ENCODE measurements at regions not wholly inside any gene's neighbourhood (a gene's known extent, or its start where the extent isn't known, plus 50 kb on each side); places are given as distances from the start of the nearest gene placed in this dataset.

DNA sequence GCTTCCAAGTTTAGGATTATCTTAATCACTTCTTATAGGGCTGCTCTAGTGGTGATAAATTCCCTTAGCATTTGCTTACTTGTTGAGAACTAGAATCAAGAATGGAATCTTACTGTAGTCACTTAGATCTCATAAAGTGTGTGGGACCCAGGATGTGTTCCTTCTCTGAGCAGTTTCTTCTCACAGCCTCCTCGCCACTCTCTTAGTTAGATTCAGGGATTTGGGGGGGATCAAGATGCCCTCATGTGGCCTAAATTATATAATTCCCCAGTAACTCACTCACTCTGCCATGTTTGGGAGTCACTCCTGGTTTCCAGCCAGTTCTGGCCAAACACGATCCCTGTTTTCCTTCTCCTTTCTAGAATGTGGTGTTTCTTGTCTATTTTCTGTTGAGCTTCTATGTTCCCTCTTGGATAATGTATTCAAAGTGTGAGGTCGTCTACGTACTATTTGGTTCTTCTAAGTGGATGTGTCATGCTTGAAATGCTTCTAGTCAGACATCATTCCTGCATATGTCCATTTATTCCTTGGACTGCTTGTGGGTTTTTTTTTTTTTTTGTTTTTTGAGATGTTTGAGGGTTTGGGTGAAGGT is 414.9 kb upstream of the SYT4 start:
- TF ChIP-seq, protein P1, sequence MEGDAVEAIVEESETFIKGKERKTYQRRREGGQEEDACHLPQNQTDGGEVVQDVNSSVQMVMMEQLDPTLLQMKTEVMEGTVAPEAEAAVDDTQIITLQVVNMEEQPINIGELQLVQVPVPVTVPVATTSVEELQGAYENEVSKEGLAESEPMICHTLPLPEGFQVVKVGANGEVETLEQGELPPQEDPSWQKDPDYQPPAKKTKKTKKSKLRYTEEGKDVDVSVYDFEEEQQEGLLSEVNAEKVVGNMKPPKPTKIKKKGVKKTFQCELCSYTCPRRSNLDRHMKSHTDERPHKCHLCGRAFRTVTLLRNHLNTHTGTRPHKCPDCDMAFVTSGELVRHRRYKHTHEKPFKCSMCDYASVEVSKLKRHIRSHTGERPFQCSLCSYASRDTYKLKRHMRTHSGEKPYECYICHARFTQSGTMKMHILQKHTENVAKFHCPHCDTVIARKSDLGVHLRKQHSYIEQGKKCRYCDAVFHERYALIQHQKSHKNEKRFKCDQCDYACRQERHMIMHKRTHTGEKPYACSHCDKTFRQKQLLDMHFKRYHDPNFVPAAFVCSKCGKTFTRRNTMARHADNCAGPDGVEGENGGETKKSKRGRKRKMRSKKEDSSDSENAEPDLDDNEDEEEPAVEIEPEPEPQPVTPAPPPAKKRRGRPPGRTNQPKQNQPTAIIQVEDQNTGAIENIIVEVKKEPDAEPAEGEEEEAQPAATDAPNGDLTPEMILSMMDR (IDR thresholded peaks at IDR 0.05): no peak
- no peak for TF ChIP-seq POLR2A (IDR thresholded peaks at IDR 0.05)
